ENCODE measurements at regions not wholly inside any gene's neighbourhood (a gene's known extent, or its start where the extent isn't known, plus 50 kb on each side); places are given as distances from the start of the nearest gene placed in this dataset.

GRCh38 chr16:17622366-17622765 lies 151.6 kb upstream of the XYLT1 start:
- in situ Hi-C loops (cut with HindIII; ENCODE audit: low pct_unique_long_range_greater_than_20kb, low sequenced_read_pairs) = no loop called here
- DNase-seq (ENCODE audit: low read depth) = no peak

GRCh38 chr16:17619261-17619660 lies 148.5 kb upstream of the XYLT1 start:
- DNase-seq (ENCODE audit: low read depth) = no peak
- in situ Hi-C loops (cut with HindIII; ENCODE audit: low pct_unique_long_range_greater_than_20kb, low sequenced_read_pairs) = no loop called here

- in situ Hi-C loops (cut with HindIII; ENCODE audit: low pct_unique_long_range_greater_than_20kb, low sequenced_read_pairs) = no loop called here
- DNase-seq (ENCODE audit: low read depth) = no peak
These were observed 146.3 kb upstream of the XYLT1 start for GRCh38 chr16:17617021-17617552.

- DNase-seq (ENCODE audit: low read depth) = no peak
- in situ Hi-C loops (cut with HindIII; ENCODE audit: low pct_unique_long_range_greater_than_20kb, low sequenced_read_pairs) = no loop called here
These were observed 141.6 kb upstream of the XYLT1 start for GRCh38 chr16:17612336-17612735.

GRCh38 chr16:17607609-17608008 lies 136.8 kb upstream of the XYLT1 start:
- in situ Hi-C loops (cut with HindIII; ENCODE audit: low pct_unique_long_range_greater_than_20kb, low sequenced_read_pairs) = no loop called here

GRCh38 chr16:17607075-17607509 lies 136.3 kb upstream of the XYLT1 start:
- in situ Hi-C loops (cut with HindIII; ENCODE audit: low pct_unique_long_range_greater_than_20kb, low sequenced_read_pairs) = no loop called here

More at GRCh38 chr16:17607609-17608008, 136.8 kb upstream of the XYLT1 start:
- DNase-seq (ENCODE audit: low read depth) = no peak

GRCh38 chr16:17606460-17606859 lies 135.7 kb upstream of the XYLT1 start:
- in situ Hi-C loops (cut with HindIII; ENCODE audit: low pct_unique_long_range_greater_than_20kb, low sequenced_read_pairs) = no loop called here
- no peak for DNase-seq (ENCODE audit: low read depth)

More at GRCh38 chr16:17607075-17607509, 136.3 kb upstream of the XYLT1 start:
- DNase-seq (ENCODE audit: low read depth) = no peak

GRCh38 chr16:17605784-17606183 lies 135.0 kb upstream of the XYLT1 start:
- DNase-seq (ENCODE audit: low read depth) = no peak

GRCh38 chr16:17603626-17604025 lies 132.9 kb upstream of the XYLT1 start:
- in situ Hi-C loops (cut with HindIII; ENCODE audit: low pct_unique_long_range_greater_than_20kb, low sequenced_read_pairs) = no loop called here
- DNase-seq (ENCODE audit: low read depth) = no peak

More at GRCh38 chr16:17605784-17606183, 135.0 kb upstream of the XYLT1 start:
- in situ Hi-C loops (cut with HindIII; ENCODE audit: low pct_unique_long_range_greater_than_20kb, low sequenced_read_pairs) = no loop called here

- in situ Hi-C loops (cut with HindIII; ENCODE audit: low pct_unique_long_range_greater_than_20kb, low sequenced_read_pairs) = no loop called here
- no peak for DNase-seq (ENCODE audit: low read depth)
These were observed 131.9 kb upstream of the XYLT1 start for GRCh38 chr16:17602678-17603077.

- in situ Hi-C loops (cut with HindIII; ENCODE audit: low pct_unique_long_range_greater_than_20kb, low sequenced_read_pairs) = no loop called here
- DNase-seq (ENCODE audit: low read depth) = no peak
These were observed 128.2 kb upstream of the XYLT1 start for GRCh38 chr16:17598968-17599367.

GRCh38 chr16:17591655-17592405 lies 121.1 kb upstream of the XYLT1 start:
- in situ Hi-C loops (cut with HindIII; ENCODE audit: low pct_unique_long_range_greater_than_20kb, low sequenced_read_pairs) = no loop called here
- DNase-seq (ENCODE audit: low read depth) = no peak

- DNase-seq (ENCODE audit: low read depth) = no peak
- in situ Hi-C loops (cut with HindIII; ENCODE audit: low pct_unique_long_range_greater_than_20kb, low sequenced_read_pairs) = no loop called here
These were observed 120.2 kb upstream of the XYLT1 start for GRCh38 chr16:17590711-17591654.

GRCh38 chr16:17589898-17590297 lies 119.1 kb upstream of the XYLT1 start:
- in situ Hi-C loops (cut with HindIII; ENCODE audit: low pct_unique_long_range_greater_than_20kb, low sequenced_read_pairs) = no loop called here
- no peak for DNase-seq (ENCODE audit: low read depth)

- no peak for DNase-seq (ENCODE audit: low read depth)
- in situ Hi-C loops (cut with HindIII; ENCODE audit: low pct_unique_long_range_greater_than_20kb, low sequenced_read_pairs) = no loop called here
These were observed 114.8 kb upstream of the XYLT1 start for GRCh38 chr16:17585449-17586074.

GRCh38 chr16:17578981-17579874 lies 108.5 kb upstream of the XYLT1 start:
- DNase-seq (ENCODE audit: low read depth) = peak; percentile 56
- in situ Hi-C loops (cut with HindIII; ENCODE audit: low pct_unique_long_range_greater_than_20kb, low sequenced_read_pairs) = no loop called here

GRCh38 chr16:17574256-17574655 lies 103.5 kb upstream of the XYLT1 start:
- in situ Hi-C loops (cut with HindIII; ENCODE audit: low pct_unique_long_range_greater_than_20kb, low sequenced_read_pairs) = no loop called here

GRCh38 chr16:17572145-17572544 lies 101.4 kb upstream of the XYLT1 start:
- no peak for DNase-seq (ENCODE audit: low read depth)
- in situ Hi-C loops (cut with HindIII; ENCODE audit: low pct_unique_long_range_greater_than_20kb, low sequenced_read_pairs) = no loop called here

More at GRCh38 chr16:17574256-17574655, 103.5 kb upstream of the XYLT1 start:
- no peak for DNase-seq (ENCODE audit: low read depth)

Data from Caki2 (cell line).